Calu3 (cell line): ENCODE measurements at regions not wholly inside any gene's neighbourhood (a gene's known extent, or its start where the extent isn't known, plus 50 kb on each side); places are given as distances from the start of the nearest gene placed in this dataset.

Source experiments
- BruUV-seq: library from RNA; stranded (reverse); fragments of 400-500 nt; replicated peaks from 2 replicates; lab custom pipeline; 2021; lab: Mats Ljungman, UMichigan
- CTCF ChIA-PET: fragments of 300-600 bp; sonication (Branson Sonifier 250); formaldehyde crosslinking; loops from one replicate; lab custom pipeline; 2022; ENCODE audit warnings: antibody characterized with exemption; lab: Charles Lee
- DNase-seq: peaks from one replicate; pipeline ENCODE4 v3.0.0; 2022
- H3K27ac Mint-ChIP-seq: one replicate; pipeline ENCODE4 v1.8.0; 2022; ENCODE audit warnings: mixed read lengths; ENCODE audit not compliant: unreplicated experiment
- H3K27me3 Mint-ChIP-seq: one replicate; pipeline ENCODE4 v1.8.0; 2022; ENCODE audit warnings: mixed read lengths; ENCODE audit not compliant: unreplicated experiment
- H3K36me3 Mint-ChIP-seq: one replicate; pipeline ENCODE4 v1.8.0; 2022; ENCODE audit warnings: mild to moderate bottlenecking, moderate library complexity, mixed read lengths; ENCODE audit not compliant: insufficient read depth, unreplicated experiment
- H3K4me1 Mint-ChIP-seq: one replicate; pipeline ENCODE4 v1.8.0; 2022; ENCODE audit warnings: mild to moderate bottlenecking, low read depth, mixed read lengths; ENCODE audit not compliant: unreplicated experiment
- H3K4me3 Mint-ChIP-seq: one replicate; pipeline ENCODE4 v1.8.0; 2022; ENCODE audit warnings: mild to moderate bottlenecking, low read depth, moderate library complexity, mixed read lengths; ENCODE audit not compliant: unreplicated experiment
- H3K9me3 Mint-ChIP-seq: one replicate; pipeline ENCODE4 v1.8.0; 2022; ENCODE audit warnings: low read depth, mixed read lengths; ENCODE audit not compliant: unreplicated experiment
- CTCF ChIP-seq: fragments of 200-600 bp; IDR thresholded peaks from one replicate; pipeline ENCODE4 v1.8.0; 2022; ENCODE audit warnings: antibody characterized with exemption; ENCODE audit not compliant: unreplicated experiment
- intact Hi-C: fragments of 100-400 bp; cut with micrococcal nuclease; formaldehyde crosslinking; loops from one replicate; pipeline ENCODE4 v1.10.0; 2022; ENCODE audit not compliant: unreplicated experiment

GRCh38 chr11:116665523-116665922, 107.3 kb downstream of the BUD13 start:
- Mint-ChIP-seq H3K4me3 (no peak overlapping the region), H3K9me3 (no peaks in the 10 kb centered on the region), H3K27me3 (peaks cover 95% of the 10 kb centered on the region), H3K4me1 (no peaks in the 10 kb centered on the region), H3K36me3 (no peaks in the 10 kb centered on the region), H3K27ac (no peak overlapping the region)
- TF ChIP-seq CTCF: no peak
- CTCF ChIA-PET: no interaction called here
- BruUV-seq: no TSS peak
- DNase-seq: no peak
- intact Hi-C loops: no loop called here

GRCh38 chr11:116661056-116661455, 111.7 kb downstream of the BUD13 start:
- Mint-ChIP-seq H3K27me3 (peaks cover 74% of the 10 kb centered on the region), H3K36me3 (no peaks in the 10 kb centered on the region), H3K9me3 (no peaks in the 10 kb centered on the region), H3K4me1 (no peaks in the 10 kb centered on the region), H3K27ac (no peak overlapping the region), H3K4me3 (no peak overlapping the region)
- DNase-seq: no peak
- CTCF ChIA-PET: no interaction called here
- intact Hi-C loops: no loop called here
- TF ChIP-seq CTCF: no peak
- no TSS peak for BruUV-seq

GRCh38 chr11:116660011-116660410, 112.8 kb downstream of the BUD13 start:
- H3K4me1 Mint-ChIP-seq: no peaks in the 10 kb centered on the region
- H3K9me3 Mint-ChIP-seq: no peaks in the 10 kb centered on the region
- peaks cover 67% of the 10 kb centered on the region for H3K27me3 Mint-ChIP-seq
- intact Hi-C loops: no loop called here
- CTCF ChIA-PET: no interaction called here
- no peaks in the 10 kb centered on the region for H3K36me3 Mint-ChIP-seq
- BruUV-seq: no TSS peak
- no peak overlapping the region for H3K4me3 Mint-ChIP-seq
- no peak for DNase-seq
- no peak for TF ChIP-seq CTCF
- H3K27ac Mint-ChIP-seq: no peak overlapping the region

GRCh38 chr11:116658876-116659535, 113.8 kb downstream of the BUD13 start:
- TF ChIP-seq CTCF: no peak
- intact Hi-C loops: no loop called here
- CTCF ChIA-PET: no interaction called here
- H3K27ac Mint-ChIP-seq: no peak overlapping the region
- H3K27me3 Mint-ChIP-seq: peaks cover 69% of the 10 kb centered on the region
- no peak for DNase-seq
- H3K36me3 Mint-ChIP-seq: no peaks in the 10 kb centered on the region
- H3K9me3 Mint-ChIP-seq: no peaks in the 10 kb centered on the region
- H3K4me3 Mint-ChIP-seq: no peak overlapping the region
- no peaks in the 10 kb centered on the region for H3K4me1 Mint-ChIP-seq
- no TSS peak for BruUV-seq
